SK-N-SH (cell line): ENCODE measurements at regions not wholly inside any gene's neighbourhood (a gene's known extent, or its start where the extent isn't known, plus 50 kb on each side); places are given as distances from the start of the nearest gene placed in this dataset.
"Not testable (repeated sequence)": the region's sequence is repeated elsewhere in the genome, so short reads cannot be mapped to it uniquely, and the experiment has no call there.

Source experiments
- CTCF ChIA-PET: fragments of 300-600, 350-600 bp; formaldehyde crosslinking; extraction: SDS; loops from one replicate; lab custom pipeline; 2021; lab: Yijun Ruan, JAX
- POLR2A ChIA-PET: fragments of 350-600 bp; sonication (Branson Sonifier 250); formaldehyde crosslinking; extraction: SDS; loops from one replicate; lab custom pipeline; 2020; ENCODE audit warnings: antibody characterized with exemption, inconsistent platforms; lab: Yijun Ruan, JAX
- DNase-seq: peaks from one replicate; pipeline ENCODE4 v3.0.0; 2012
- H2AFZ ChIP-seq: fragments of 200-600 bp; sonication (generic); 2 replicates; pipeline ENCODE4 v1.8.1; 2016; ENCODE audit warnings: antibody characterized with exemption, mild to moderate bottlenecking, low read depth
- H3F3A ChIP-seq: fragments of 200-600 bp; sonication (generic); replicated peaks from 2 replicates; pipeline ENCODE3; 2016; ENCODE audit warnings: antibody characterized with exemption, mild to moderate bottlenecking; ENCODE audit not compliant: insufficient read depth
- H3K27ac ChIP-seq, 2 experiments: fragments of 200-500 bp in 1 of 2; fragments of 200-600 bp in 1 of 2; sonication (Bioruptor generic) in 1 of 2; sonication (generic), shearing (Covaris generic) in 1 of 2; 2 replicates each; pipeline versions ENCODE4 v1.5.1 to v1.6.1; 2014 to 2016; ENCODE audit warnings: low read depth in 2 of 2, inconsistent platforms in 1 of 2, low read length in 1 of 2, mild to moderate bottlenecking in 1 of 2, mixed read lengths in 1 of 2
- H3K27me3 ChIP-seq: fragments of 200-600 bp; sonication (generic), shearing (Covaris generic); 2 replicates; pipeline ENCODE4 v1.6.1; 2016; ENCODE audit warnings: mixed run types; ENCODE audit not compliant: insufficient read depth
- H3K36me3 ChIP-seq, 2 experiments: fragments of 200-500 bp in 1 of 2; fragments of 200-600 bp in 1 of 2; sonication (Bioruptor generic) in 1 of 2; sonication (generic) in 1 of 2; replicated peaks in 1 of 2; 2 replicates each; pipeline versions ENCODE3 to v1.5.1; 2014 to 2016; ENCODE audit warnings: low read length in 1 of 2, mild to moderate bottlenecking in 1 of 2; ENCODE audit not compliant: insufficient read depth in 2 of 2, control insufficient read depth in 1 of 2
- H3K4me1 ChIP-seq, 2 experiments: fragments of 200-500 bp in 1 of 2; fragments of 200-600 bp in 1 of 2; sonication (Bioruptor generic) in 1 of 2; sonication (generic), shearing (Covaris generic) in 1 of 2; 2 replicates each; pipeline versions ENCODE4 v1.5.1 to v1.6.1; 2014 to 2016; ENCODE audit warnings: low read depth in 1 of 2, low read length in 1 of 2, mixed run types in 1 of 2; ENCODE audit not compliant: insufficient read depth in 2 of 2, control insufficient read depth in 1 of 2
- H3K4me2 ChIP-seq: fragments of 200-600 bp; sonication (generic), shearing (Covaris generic); 2 replicates; pipeline ENCODE4 v1.6.1; 2017; ENCODE audit warnings: mixed run types
- H3K4me3 ChIP-seq, 2 experiments: fragments of 200-500 bp in 1 of 2; fragments of 200-600 bp in 1 of 2; sonication (Bioruptor generic) in 1 of 2; sonication (generic), shearing (Covaris generic) in 1 of 2; 2 replicates each; pipeline versions ENCODE4 v1.5.1 to v1.8.1; 2014 to 2016; ENCODE audit warnings: low read depth in 2 of 2, inconsistent platforms in 1 of 2, low read length in 1 of 2, mild to moderate bottlenecking in 1 of 2, mixed read lengths in 1 of 2, moderate library complexity in 1 of 2
- H3K79me2 ChIP-seq: fragments of 200-600 bp; sonication (generic); 2 replicates; pipeline ENCODE4 v1.8.1; 2017; ENCODE audit warnings: mild to moderate bottlenecking; ENCODE audit not compliant: insufficient read depth
- H3K9ac ChIP-seq: fragments of 200-600 bp; sonication (generic); 2 replicates; pipeline ENCODE4 v1.6.1; 2017; ENCODE audit warnings: mixed run types
- H3K9me2 ChIP-seq: fragments of 200-600 bp; sonication (generic); 2 replicates; pipeline ENCODE4 v1.6.1; 2017; ENCODE audit warnings: mixed run types
- H3K9me3 ChIP-seq: fragments of 200-600 bp; sonication (generic); 2 replicates; pipeline ENCODE4 v1.6.1; 2017; ENCODE audit warnings: mixed run types, mild to moderate bottlenecking, moderate library complexity
- H4K20me1 ChIP-seq: fragments of 200-600 bp; sonication (generic); 2 replicates; pipeline ENCODE4 v1.6.1; 2017; ENCODE audit warnings: mild to moderate bottlenecking, mixed run types; ENCODE audit not compliant: insufficient read depth
- WGBS: methylation state at CpG from one replicate; pipeline ENCODE4 v1.1.6; 2017; ENCODE audit warnings: low lambda C conversion rate; 5-methylcytosine and 5-hydroxymethylcytosine counted together

GRCh38 chr1:206297145-206298031 lies 94.0 kb downstream of the SRGAP2 start:
- H3K4me1 ChIP-seq, H3K36me3 ChIP-seq, CTCF ChIA-PET, H3K9me3 ChIP-seq, H4K20me1 ChIP-seq, H3K9me2 ChIP-seq, H2AFZ ChIP-seq, H3F3A ChIP-seq, H3K4me2 ChIP-seq, H3K9ac ChIP-seq, H3K79me2 ChIP-seq, H3K27me3 ChIP-seq, DNase-seq, H3K4me3 ChIP-seq, POLR2A ChIA-PET: not testable (repeated sequence)
- peak overlapping the region in 1 of 2 experiments; percentile 55; a peak in 2 of 4 replicates for H3K27ac ChIP-seq
- no CpG with 5 or more reads among the region's 5 CpGs for WGBS

DNA sequence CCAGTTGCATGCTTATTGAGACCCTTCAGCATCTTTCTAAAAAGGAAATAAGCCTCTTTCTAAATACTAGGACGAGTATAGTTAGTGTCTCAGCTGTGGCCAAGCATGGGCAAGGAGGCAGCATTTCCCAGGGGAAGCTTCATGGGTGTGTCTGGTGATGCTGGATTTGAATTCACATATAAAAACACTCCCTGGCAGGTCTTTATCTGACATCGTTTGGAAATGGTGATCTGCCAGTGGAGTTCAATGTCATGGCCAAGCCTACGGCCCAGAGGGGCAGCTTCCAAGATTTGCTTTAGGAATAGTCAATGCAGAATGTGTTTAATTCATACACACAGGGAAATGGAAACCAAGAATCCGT lies 94.7 kb downstream of the SRGAP2 start:
- WGBS, result 89% methylated on average over 1 of the region's 4 CpGs

DNA sequence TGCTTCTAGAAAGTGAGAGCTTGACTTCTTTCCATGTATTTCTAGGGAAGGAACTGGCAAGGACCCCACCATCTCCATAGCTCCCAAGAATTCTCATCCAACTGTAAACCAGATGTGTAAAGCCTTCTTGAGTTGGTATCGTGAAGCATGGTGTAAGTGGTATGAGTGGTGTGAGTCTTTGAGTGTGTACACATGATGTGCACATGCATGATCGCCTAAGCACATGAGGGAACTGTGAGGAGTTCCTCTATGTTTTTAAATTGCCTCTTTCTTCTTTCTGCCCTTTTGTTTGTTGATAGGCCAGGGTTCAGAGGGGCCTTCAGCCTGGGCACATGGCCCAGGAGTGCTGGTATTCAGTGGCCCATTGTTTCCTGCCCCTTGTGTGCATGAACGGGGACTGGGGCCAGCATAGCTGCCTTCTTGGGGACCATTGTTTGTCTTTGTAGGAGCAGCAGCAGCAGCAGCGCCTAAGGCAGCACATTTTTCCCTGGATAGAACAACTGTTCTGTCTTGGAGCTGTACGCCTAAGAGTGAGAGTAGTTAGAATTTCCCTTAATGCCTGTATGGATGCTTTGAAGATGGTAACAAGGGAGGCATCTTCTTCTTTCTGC lies 95.9 kb downstream of the SRGAP2 start:
- POLR2A ChIA-PET, H3K4me1 ChIP-seq, H3K4me3 ChIP-seq, CTCF ChIA-PET, H3K27ac ChIP-seq, H3K27me3 ChIP-seq, H3F3A ChIP-seq, H4K20me1 ChIP-seq, H3K9me2 ChIP-seq, H3K36me3 ChIP-seq, H2AFZ ChIP-seq, DNase-seq, H3K9ac ChIP-seq, H3K9me3 ChIP-seq, H3K4me2 ChIP-seq: not testable (repeated sequence)
- peaks cover 14% of the 10 kb centered on the region; the same call in 1 of the 2 replicates for H3K79me2 ChIP-seq
- 86% methylated on average over 1 of the region's 5 CpGs for WGBS

More for the DNA sequence above, 94.7 kb downstream of the SRGAP2 start:
- H3K27ac ChIP-seq, H3K9me2 ChIP-seq, H3K36me3 ChIP-seq, H3K79me2 ChIP-seq, H3K9ac ChIP-seq, H3K4me3 ChIP-seq, H2AFZ ChIP-seq, H4K20me1 ChIP-seq, H3K27me3 ChIP-seq, DNase-seq, CTCF ChIA-PET, H3F3A ChIP-seq, H3K4me2 ChIP-seq, H3K9me3 ChIP-seq, H3K4me1 ChIP-seq, POLR2A ChIA-PET: not testable (repeated sequence)

- CTCF ChIA-PET, H3K4me1 ChIP-seq: not testable (repeated sequence)
Measured at GRCh38 chr1:206299942-206300341, 96.6 kb downstream of the SRGAP2 start.

DNA sequence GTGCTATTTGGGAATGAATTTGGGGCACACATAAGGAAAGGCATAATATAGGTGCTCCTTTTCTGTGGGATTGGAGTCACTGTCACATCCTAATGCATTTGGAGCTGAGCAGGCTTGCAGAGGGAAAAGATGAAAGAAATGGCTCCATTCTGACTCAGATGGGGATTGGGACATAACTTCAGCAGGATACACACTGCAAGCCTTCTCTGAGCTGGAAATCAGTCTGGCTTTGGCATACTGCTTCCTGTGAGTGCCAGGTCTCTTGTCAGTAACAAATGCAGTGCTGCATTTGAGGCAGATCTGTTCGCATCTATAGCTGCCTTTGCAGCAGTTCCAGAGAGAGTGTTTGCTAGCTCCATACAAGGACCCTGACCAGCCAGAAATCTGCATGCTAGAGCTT lies 98.7 kb downstream of the SRGAP2 start:
- H3K4me2 ChIP-seq, H3K9me2 ChIP-seq, DNase-seq, H3K9me3 ChIP-seq, H4K20me1 ChIP-seq, H3K36me3 ChIP-seq, H3K4me3 ChIP-seq, POLR2A ChIA-PET, H3K27me3 ChIP-seq, H3F3A ChIP-seq, CTCF ChIA-PET, H3K9ac ChIP-seq, H3K4me1 ChIP-seq, H2AFZ ChIP-seq: not testable (repeated sequence)
- H3K27ac ChIP-seq, result 0 out of 4 replicates have a peak overlapping the region, but pooled peaks of 1 of the 2 experiments have one; percentile 24
- peaks cover 21% of the 10 kb centered on the region; the same call in 1 of the 2 replicates for H3K79me2 ChIP-seq
- 40% methylated on average over 1 of the region's 1 CpG for WGBS

More at GRCh38 chr1:206299942-206300341, 96.6 kb downstream of the SRGAP2 start:
- DNase-seq, H3K4me3 ChIP-seq, H3K9ac ChIP-seq, H3K4me2 ChIP-seq, H2AFZ ChIP-seq, H3K9me2 ChIP-seq, H3K36me3 ChIP-seq, H3K27me3 ChIP-seq, H3K27ac ChIP-seq, H3K9me3 ChIP-seq, H4K20me1 ChIP-seq, POLR2A ChIA-PET, H3F3A ChIP-seq: not testable (repeated sequence)
- peaks cover 14% of the 10 kb centered on the region; the same call in 1 of the 2 replicates for H3K79me2 ChIP-seq
- WGBS, result no CpG with 5 or more reads among the region's 2 CpGs

DNA sequence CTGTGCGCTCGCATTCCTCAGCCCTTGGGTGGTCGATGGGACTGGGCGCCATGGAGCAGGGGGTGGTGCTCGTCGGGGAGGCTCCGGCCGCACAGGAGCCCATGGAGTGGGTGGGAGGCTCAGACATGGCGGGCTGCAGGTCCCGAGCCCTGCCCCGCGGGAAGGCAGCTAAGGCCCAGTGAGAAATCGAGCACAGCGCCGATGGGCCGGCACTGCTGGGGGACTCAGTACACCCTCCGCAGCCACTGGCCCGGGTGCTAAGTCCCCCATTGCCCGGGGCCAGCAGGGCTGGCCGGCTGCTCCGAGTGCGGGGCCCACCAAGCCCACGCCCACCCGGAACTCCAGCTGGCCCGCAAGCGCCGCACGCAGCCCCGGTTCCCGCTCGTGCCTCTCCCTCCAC lies 104.1 kb downstream of the SRGAP2 start:
- no CpG with 5 or more reads among the region's 31 CpGs for WGBS
- not testable (repeated sequence) for DNase-seq

More for the DNA sequence above, 104.1 kb downstream of the SRGAP2 start:
- H4K20me1 ChIP-seq, H3F3A ChIP-seq, H3K4me1 ChIP-seq, H3K27me3 ChIP-seq, CTCF ChIA-PET, H3K4me2 ChIP-seq, H3K9me3 ChIP-seq, H2AFZ ChIP-seq, H3K36me3 ChIP-seq, H3K27ac ChIP-seq, H3K4me3 ChIP-seq, POLR2A ChIA-PET, H3K9me2 ChIP-seq, H3K9ac ChIP-seq: not testable (repeated sequence)
- H3K79me2 ChIP-seq, result peaks cover 16% of the 10 kb centered on the region; the same call in 1 of the 2 replicates
